Osteoblast (primary cell): ENCODE measurements at regions not wholly inside any gene's neighbourhood (a gene's known extent, or its start where the extent isn't known, plus 50 kb on each side); places are given as distances from the start of the nearest gene placed in this dataset.
A peak's percentile ranks its signal among the peaks of the same experiment; 100 is the strongest.
"Not testable (repeated sequence)": the region's sequence is repeated elsewhere in the genome, so short reads cannot be mapped to it uniquely, and the experiment has no call there.

Experiments used
- DNase-seq: peaks from one replicate; pipeline ENCODE4 v3.0.0; 2011; ENCODE audit warnings: low spot score, mixed read lengths; ENCODE audit not compliant: insufficient read length; ENCODE audit errors: missing footprints
- H2AFZ ChIP-seq: 2 replicates; pipeline ENCODE4 v1.6.0; 2011; ENCODE audit warnings: mild to moderate bottlenecking, low read length
- H3K27ac ChIP-seq: 2 replicates; pipeline ENCODE4 v1.5.1; 2011; ENCODE audit warnings: mild to moderate bottlenecking, low read depth, low read length, moderate library complexity
- H3K27me3 ChIP-seq: 2 replicates; pipeline ENCODE4 v1.6.0; 2012; ENCODE audit warnings: mild to moderate bottlenecking, control low read depth, inconsistent platforms, low read length, moderate library complexity; ENCODE audit not compliant: insufficient read depth
- H3K36me3 ChIP-seq: 2 replicates; pipeline ENCODE4 v1.5.1; 2011; ENCODE audit warnings: mild to moderate bottlenecking, low read length, control low read depth, moderate library complexity; ENCODE audit not compliant: insufficient read depth
- H3K4me1 ChIP-seq: 2 replicates; pipeline ENCODE4 v1.5.1; 2011; ENCODE audit warnings: mild to moderate bottlenecking, low read length, control low read depth, moderate library complexity; ENCODE audit not compliant: insufficient read depth
- H3K4me2 ChIP-seq: 2 replicates; pipeline ENCODE4 v1.6.0; 2011; ENCODE audit warnings: mild to moderate bottlenecking, low read length; ENCODE audit not compliant: insufficient read depth
- H3K4me3 ChIP-seq: fragments of 200-600 bp; sonication (generic); 3 replicates; pipeline ENCODE4 v1.5.1; 2012; ENCODE audit warnings: mild to moderate bottlenecking, low read length, inconsistent platforms; ENCODE audit not compliant: insufficient read depth
- H3K79me2 ChIP-seq: 2 replicates; pipeline ENCODE4 v1.6.0; 2012; ENCODE audit warnings: mild to moderate bottlenecking, low read length, control low read depth, inconsistent platforms; ENCODE audit not compliant: insufficient read depth
- H3K9me3 ChIP-seq: 2 replicates; pipeline ENCODE4 v1.5.1; 2011; ENCODE audit warnings: low read depth, low read length, control low read depth
- H4K20me1 ChIP-seq: 2 replicates; pipeline ENCODE4 v1.6.0; 2012; ENCODE audit warnings: mild to moderate bottlenecking, low read length, control low read depth; ENCODE audit not compliant: insufficient read depth

DNA sequence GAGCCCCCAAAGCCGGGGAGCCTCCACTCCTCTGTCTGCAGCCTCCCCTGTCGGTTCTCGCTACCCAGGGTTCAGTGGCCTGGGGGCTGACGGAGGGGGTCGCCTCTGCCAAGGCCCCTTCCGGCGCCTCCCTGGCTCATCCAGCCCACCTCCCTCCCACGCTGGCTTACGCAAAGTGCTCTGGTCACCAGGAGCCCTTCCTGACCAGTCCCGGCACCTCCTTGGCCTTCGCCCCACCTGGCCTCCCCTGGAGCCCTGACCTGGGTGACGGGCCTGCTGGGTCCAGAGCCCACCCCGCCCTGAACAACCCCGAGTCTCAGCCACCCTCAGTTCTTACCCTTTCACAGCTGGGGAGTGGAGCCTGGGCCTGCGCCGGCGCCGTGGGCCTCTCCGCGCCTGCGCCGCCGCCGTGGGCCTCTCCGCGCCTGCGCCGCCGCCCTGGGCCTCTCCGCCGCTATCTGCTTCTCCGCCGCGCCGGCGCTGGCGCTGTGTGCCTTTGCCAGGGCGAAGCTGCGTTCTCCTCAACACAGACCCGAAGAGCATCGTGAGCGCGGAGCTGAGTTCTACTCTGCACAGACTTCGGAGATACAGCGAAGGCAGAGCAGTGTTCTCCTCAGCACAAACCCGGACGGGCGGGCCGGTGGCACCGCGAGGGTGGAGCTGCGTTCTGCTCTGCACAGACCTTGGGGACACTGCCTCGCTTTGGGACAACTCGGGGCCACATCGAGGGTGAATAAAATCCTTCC is 247.6 kb downstream of the TP53TG3F start:
- not testable (repeated sequence) for DNase-seq, H2AFZ ChIP-seq, H3K4me2 ChIP-seq, H3K79me2 ChIP-seq, H3K27me3 ChIP-seq, H3K9me3 ChIP-seq, H3K36me3 ChIP-seq, H3K27ac ChIP-seq, H4K20me1 ChIP-seq, H3K4me1 ChIP-seq
- H3K4me3 ChIP-seq, result peak overlapping the region; percentile 19

DNA sequence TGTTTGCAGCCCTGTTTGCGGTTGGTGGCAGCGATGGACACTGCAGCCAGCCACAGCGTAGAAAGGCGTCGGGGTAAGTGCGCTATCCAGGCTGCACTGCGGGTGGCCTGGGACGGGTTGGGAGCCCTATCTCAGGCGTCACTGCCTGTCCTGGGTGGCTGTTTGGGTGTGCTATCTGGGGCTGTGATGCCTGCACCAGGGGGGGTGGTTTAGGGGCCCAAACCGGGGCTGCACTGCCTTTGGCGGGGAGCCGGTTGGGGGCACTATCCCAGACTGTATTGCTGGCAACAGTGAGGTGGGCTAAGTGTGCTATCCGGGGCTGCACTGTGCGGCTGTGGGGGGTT is 248.2 kb downstream of the TP53TG3F start:
- not testable (repeated sequence) for H3K27ac ChIP-seq, H3K27me3 ChIP-seq, H4K20me1 ChIP-seq, H3K4me2 ChIP-seq, H3K36me3 ChIP-seq, H3K9me3 ChIP-seq, H2AFZ ChIP-seq, H3K79me2 ChIP-seq, DNase-seq, H3K4me1 ChIP-seq
- H3K4me3 ChIP-seq, result peak overlapping the region; percentile 19

DNA sequence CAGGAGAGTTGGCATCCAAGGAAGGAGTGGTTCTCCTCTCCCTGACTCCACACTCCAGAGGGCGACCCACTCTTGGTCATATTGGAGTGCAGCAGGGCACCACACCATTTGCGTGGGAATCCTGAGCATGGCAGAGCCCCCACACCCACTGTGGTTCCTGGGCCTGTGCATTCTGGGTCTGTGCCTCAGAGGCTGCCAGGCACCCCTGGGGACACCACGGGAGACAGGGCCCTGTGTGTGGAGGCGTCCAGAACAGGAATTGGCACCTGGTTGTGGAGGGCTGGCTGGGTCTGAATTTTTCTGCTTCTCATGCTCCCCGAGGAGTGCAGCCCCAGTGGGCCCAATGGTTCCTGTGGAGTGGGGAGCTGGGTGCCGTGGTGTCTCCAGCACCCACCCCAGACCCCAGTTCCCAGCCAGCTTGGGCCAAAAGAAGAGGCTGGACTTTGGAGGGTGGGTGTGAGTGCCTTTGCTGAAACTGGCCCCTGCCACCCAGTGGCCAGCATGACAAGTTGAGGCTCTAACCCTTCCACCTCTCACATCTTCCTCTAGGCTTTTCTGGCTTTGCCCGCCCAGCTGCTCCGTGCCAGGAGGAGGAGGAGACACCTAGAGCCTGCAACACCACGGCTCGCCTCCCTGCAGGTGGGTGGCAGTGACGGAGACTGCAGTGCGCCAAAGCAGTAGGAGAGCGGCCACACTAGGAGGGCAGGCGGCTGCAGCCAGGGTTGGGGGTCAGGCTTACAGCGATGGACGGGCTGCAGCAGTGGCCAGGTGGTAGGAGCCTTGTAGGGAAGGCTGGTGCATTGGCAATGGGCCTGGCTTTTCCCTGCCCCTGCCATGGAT is 250.7 kb downstream of the TP53TG3F start:
- not testable (repeated sequence) for H3K36me3 ChIP-seq, H3K27me3 ChIP-seq, H2AFZ ChIP-seq, H3K4me3 ChIP-seq, H4K20me1 ChIP-seq, H3K4me1 ChIP-seq, H3K79me2 ChIP-seq, DNase-seq, H3K27ac ChIP-seq, H3K4me2 ChIP-seq, H3K9me3 ChIP-seq

DNA sequence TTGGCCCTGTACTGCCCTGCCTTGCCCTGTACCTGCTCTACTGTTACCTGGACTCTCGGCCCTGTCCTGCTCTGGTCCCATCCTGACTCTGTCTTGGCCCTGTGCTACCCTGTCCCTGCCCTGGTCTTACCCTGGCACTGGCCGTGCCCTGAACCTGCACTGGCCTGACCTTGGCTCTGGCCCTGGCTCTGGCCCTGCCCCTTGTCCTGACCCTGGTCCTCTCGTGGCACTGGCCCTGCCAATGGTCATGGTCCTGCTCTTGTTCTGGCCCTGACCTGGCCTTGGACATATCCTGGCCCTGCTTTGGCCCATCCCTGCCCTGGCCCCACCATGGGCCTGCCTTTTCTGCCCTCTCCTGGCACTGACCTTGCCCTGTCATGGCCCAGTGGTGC is 251.3 kb downstream of the TP53TG3F start:
- not testable (repeated sequence) for H4K20me1 ChIP-seq, H3K36me3 ChIP-seq, H3K4me1 ChIP-seq, H3K4me2 ChIP-seq, DNase-seq, H3K4me3 ChIP-seq, H3K9me3 ChIP-seq, H3K79me2 ChIP-seq, H3K27me3 ChIP-seq, H3K27ac ChIP-seq, H2AFZ ChIP-seq

DNA sequence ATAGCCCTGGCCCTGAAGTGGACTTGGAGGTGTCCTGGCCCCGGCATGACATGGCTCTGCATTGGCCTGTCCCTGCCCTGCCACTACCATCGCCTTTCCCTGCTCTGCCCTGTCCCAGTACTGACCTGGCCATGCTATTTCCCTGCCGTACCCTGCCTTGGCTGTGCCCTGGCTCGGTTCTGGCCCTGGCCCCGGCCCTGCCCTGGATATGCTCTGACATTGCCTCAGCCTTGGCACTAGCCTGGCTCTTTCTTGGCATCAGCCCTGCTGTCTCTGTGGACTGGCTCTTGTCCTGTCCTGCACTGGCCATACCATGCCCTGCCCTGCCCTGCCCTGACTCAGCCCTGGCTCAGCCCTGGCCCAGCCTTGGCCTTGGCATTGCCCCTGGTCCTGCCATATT is 252.2 kb downstream of the TP53TG3F start:
- not testable (repeated sequence) for H3K36me3 ChIP-seq, H3K27me3 ChIP-seq, H4K20me1 ChIP-seq, H3K79me2 ChIP-seq, H3K4me1 ChIP-seq, H3K4me2 ChIP-seq, DNase-seq, H2AFZ ChIP-seq, H3K4me3 ChIP-seq, H3K27ac ChIP-seq, H3K9me3 ChIP-seq

DNA sequence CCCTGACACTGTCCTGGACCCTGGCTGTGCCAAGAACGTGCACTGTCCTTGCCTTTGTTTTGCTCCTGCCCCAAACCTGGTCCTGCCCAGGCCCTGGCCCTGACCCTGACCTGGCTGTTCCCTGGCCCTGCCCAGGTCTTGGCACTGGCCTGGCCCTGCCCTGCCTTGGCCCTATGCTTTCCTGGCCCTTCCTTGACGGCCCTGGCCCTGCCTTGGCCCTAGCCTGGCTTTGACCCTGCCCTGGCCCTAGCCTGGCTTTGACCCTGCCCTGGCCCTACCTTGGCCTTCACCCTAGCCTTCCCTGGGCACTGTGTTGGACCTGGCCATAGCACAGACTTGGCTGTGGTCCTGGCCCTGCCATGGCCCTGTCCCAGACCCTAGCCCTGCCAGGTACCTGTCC is 252.9 kb downstream of the TP53TG3F start:
- H3K4me3 ChIP-seq, H3K79me2 ChIP-seq, H2AFZ ChIP-seq, H3K9me3 ChIP-seq, H3K4me2 ChIP-seq, H3K4me1 ChIP-seq, H4K20me1 ChIP-seq, H3K27ac ChIP-seq, H3K36me3 ChIP-seq, H3K27me3 ChIP-seq, DNase-seq: not testable (repeated sequence)

DNA sequence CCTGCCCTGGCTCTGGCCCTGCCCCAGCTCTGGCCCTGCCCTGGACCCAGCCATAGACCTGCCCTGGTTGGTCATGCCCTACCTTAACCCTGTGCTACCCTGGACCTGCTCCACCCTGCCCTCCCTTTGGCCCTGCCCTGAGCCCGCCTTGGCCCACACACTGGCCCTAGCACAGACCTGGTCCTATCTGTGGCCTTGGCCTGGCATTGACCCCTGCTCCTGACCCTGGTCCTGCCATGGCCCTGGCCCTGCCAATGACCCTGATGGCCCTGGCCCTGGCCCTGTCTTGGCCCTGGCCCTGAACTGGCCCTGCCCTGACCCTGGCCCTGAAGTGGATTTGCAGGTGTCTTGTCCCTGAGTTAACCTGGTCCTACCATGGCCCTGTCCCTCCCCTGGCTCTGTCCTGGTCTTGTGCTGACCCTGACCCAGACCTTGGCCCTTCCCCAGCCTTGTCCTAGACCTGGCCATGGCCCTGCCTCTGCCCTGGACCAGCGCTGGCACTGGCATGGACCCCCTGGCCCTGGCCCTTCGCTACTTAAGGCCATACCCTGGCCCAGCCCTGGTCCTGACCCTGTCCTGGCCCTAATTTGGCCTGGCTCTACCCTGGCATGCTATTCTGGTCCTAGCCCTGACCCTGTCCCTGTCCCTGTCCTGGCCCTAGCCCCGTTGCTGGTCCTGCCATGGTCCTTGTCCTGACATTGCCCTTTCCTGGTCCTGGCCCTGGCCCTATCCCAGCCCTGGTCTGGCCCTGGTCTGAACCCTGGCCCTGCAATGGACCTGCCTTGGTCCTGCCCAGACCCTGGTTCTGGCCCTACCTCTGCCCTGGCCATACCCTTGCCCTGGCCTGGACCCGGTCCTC is 253.7 kb downstream of the TP53TG3F start:
- H3K36me3 ChIP-seq, H3K4me2 ChIP-seq, H4K20me1 ChIP-seq, H2AFZ ChIP-seq, DNase-seq, H3K27ac ChIP-seq, H3K27me3 ChIP-seq, H3K9me3 ChIP-seq, H3K4me1 ChIP-seq, H3K79me2 ChIP-seq, H3K4me3 ChIP-seq: not testable (repeated sequence)

DNA sequence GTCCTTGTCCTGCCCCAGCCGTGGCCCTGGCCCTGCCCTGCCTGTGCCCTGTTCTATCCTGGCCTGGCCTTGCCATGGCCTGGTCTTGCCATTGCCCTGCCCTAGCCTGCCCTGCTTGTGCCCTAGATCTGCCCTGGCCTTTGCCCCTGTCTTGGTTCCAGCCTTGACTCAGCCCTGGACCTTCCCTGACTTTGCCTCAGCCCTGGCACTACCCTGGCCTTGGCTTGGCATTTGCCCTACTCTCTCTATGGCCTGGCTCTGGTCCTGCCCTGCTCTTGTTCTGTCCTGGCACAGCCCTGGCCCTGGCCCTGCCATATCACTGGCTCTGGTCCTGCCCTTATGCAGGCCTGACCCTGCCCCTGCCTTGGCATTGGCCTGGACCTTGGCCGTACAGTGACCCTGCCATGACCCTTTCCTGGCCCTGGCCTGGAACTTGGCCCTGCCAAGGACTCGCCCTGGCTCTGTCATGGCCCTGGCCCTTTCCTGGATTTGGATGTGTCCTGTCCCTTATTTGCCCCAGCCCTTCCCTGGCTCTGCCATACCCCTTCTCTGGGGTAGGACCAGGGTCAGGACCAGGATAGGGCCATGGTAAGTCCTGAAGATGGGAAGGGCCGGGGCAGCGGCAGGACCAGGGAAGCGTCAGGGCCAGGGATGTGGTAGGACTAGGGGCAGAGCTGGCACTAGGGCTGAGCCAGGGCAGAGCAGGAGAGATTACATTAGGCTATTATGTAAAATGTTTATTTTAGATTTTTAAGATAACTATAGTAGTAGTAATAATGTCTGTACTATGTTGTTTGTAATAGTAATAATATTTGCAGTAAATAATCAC is 254.5 kb downstream of the TP53TG3F start:
- H3K36me3 ChIP-seq, DNase-seq, H4K20me1 ChIP-seq: not testable (repeated sequence)

More for the DNA sequence above, 254.5 kb downstream of the TP53TG3F start:
- H3K79me2 ChIP-seq, H2AFZ ChIP-seq, H3K27me3 ChIP-seq, H3K27ac ChIP-seq, H3K4me1 ChIP-seq, H3K9me3 ChIP-seq, H3K4me2 ChIP-seq, H3K4me3 ChIP-seq: not testable (repeated sequence)
